Left ventricle myocardium inferior (tissue), 1 donor: ENCODE measurements at regions not wholly inside any gene's neighbourhood (a gene's known extent, or its start where the extent isn't known, plus 50 kb on each side); places are given as distances from the start of the nearest gene placed in this dataset.

ENCODE experiments used
- DNase-seq: peaks from one replicate; pipeline ENCODE4 v3.0.0-alpha.2; 2020
- H3K27ac ChIP-seq: fragments of 200-600 bp; replicated peaks from 2 replicates; pipeline ENCODE4 v1.8.0; 2021
- H3K27me3 ChIP-seq: fragments of 200-600 bp; 2 replicates; pipeline ENCODE4 v1.8.0; 2021; ENCODE audit warnings: low read depth
- H3K36me3 ChIP-seq: fragments of 200-600 bp; 2 replicates; pipeline ENCODE4 v1.8.0; 2021
- H3K4me1 ChIP-seq: fragments of 200-600 bp; 2 replicates; pipeline ENCODE4 v1.8.0; 2021
- H3K4me3 ChIP-seq: fragments of 200-600 bp; 2 replicates; pipeline ENCODE4 v1.8.0; 2021; ENCODE audit warnings: mild to moderate bottlenecking, moderate library complexity
- H3K9me3 ChIP-seq: fragments of 200-600 bp; replicated peaks from 2 replicates; pipeline ENCODE4 v1.8.0; 2021
- CTCF ChIP-seq: fragments of 200-600 bp; IDR thresholded peaks from 2 replicates; pipeline ENCODE4 v1.8.0; 2021; ENCODE audit warnings: antibody characterized with exemption, mild to moderate bottlenecking, borderline replicate concordance
- intact Hi-C: fragments of 100-400 bp; cut with micrococcal nuclease; formaldehyde crosslinking; loops from one replicate; pipeline ENCODE4 v1.11.0; 2022
- donor health status: DM: no; HTN: yes; CAD: no; lungs with severe emphysema.

DNA sequence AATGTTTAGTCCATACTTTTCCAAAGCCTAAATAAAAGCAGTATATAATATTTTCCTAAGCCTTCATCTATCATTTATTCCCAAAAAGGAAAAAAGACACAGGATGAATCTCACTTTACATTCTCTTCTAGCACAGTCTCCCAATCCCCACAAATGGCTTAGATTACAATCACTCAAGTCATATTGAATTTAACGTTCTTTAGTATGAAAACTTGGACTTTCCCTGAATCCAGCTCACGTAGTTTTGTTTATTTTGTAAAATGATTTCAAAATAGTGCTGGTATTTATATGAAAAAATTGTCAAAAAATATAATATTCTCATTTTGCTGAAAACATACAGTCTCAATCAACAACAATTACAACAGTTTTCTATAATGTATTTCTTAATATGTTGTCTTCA is 137.7 kb upstream of the CCDC150 start:
- no peak for TF ChIP-seq CTCF
- no peak for DNase-seq
- H3K4me1 ChIP-seq, result peaks cover 4% of the 10 kb centered on the region
- no peak overlapping the region for H3K4me3 ChIP-seq
- peaks cover 17% of the 10 kb centered on the region for H3K9me3 ChIP-seq
- intact Hi-C loops, result no loop called here
- H3K27ac ChIP-seq, result no peak overlapping the region
- no peaks in the 10 kb centered on the region for H3K27me3 ChIP-seq
- H3K36me3 ChIP-seq, result no peaks in the 10 kb centered on the region

DNA sequence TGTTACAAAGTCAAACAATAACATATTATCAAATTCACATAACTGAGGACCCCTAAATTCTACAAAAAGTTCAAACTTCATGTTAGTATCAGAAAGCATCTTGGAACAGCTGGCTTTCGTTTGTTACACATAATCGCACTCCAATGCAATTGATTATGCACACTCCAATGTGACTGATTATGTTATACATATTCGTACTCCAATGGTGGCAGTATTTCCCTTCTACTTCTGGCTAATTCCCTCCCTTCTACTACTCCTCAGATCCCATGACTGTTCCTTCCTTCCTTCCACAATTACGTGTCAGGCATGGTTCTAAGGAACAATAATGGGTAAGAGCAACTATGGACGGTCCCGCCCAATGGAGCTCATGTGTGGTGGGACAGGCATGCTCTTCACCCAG is 137.1 kb upstream of the CCDC150 start:
- peaks cover 4% of the 10 kb centered on the region for H3K4me1 ChIP-seq
- no peak for TF ChIP-seq CTCF
- H3K36me3 ChIP-seq, result no peaks in the 10 kb centered on the region
- no peaks in the 10 kb centered on the region for H3K27me3 ChIP-seq
- no peak overlapping the region for H3K27ac ChIP-seq
- DNase-seq, result no peak
- H3K4me3 ChIP-seq, result no peak overlapping the region
- intact Hi-C loops, result no loop called here
- H3K9me3 ChIP-seq, result peaks cover 17% of the 10 kb centered on the region

GRCh38 chr2:196503398-196503797 is 136.1 kb upstream of the CCDC150 start:
- no peak for DNase-seq
- Histone ChIP-seq H3K27me3 (no peaks in the 10 kb centered on the region), H3K4me3 (no peak overlapping the region), H3K4me1 (peaks cover 4% of the 10 kb centered on the region), H3K36me3 (no peaks in the 10 kb centered on the region), H3K9me3 (peaks cover 17% of the 10 kb centered on the region), H3K27ac (no peak overlapping the region)
- intact Hi-C loops, result no loop called here
- no peak for TF ChIP-seq CTCF

DNA sequence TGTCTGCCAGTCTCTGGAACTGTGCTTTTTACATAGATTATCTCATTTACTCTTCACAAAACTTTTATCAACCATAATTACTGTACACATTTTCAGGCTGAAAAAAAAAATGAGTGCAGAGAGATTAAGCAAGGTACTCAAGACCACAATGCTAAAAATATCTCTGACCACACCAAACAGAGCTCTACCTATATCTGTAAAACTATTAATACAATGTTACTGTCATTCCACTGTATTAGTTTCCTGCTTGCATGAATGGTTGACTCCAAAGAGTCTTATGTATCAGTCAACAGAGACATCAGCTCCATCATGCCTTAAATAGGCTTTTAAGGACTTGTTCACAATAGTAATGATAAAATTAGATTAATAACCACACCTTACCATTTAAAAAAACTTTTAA is 134.7 kb upstream of the CCDC150 start:
- Histone ChIP-seq H3K4me3 (no peak overlapping the region), H3K27me3 (no peaks in the 10 kb centered on the region), H3K27ac (no peak overlapping the region), H3K36me3 (no peaks in the 10 kb centered on the region), H3K4me1 (peaks cover 4% of the 10 kb centered on the region), H3K9me3 (peaks cover 4% of the 10 kb centered on the region)
- no peak for TF ChIP-seq CTCF
- intact Hi-C loops, result no loop called here
- no peak for DNase-seq

- H3K9me3 ChIP-seq, result no peaks in the 10 kb centered on the region
- H3K36me3 ChIP-seq, result no peaks in the 10 kb centered on the region
- H3K4me1 ChIP-seq, result peaks cover 26% of the 10 kb centered on the region
- H3K4me3 ChIP-seq, result no peak overlapping the region
- no peaks in the 10 kb centered on the region for H3K27me3 ChIP-seq
- intact Hi-C loops, result no loop called here
- no peak for TF ChIP-seq CTCF
- H3K27ac ChIP-seq, result no peak overlapping the region
- DNase-seq, result no peak
These were observed 129.3 kb upstream of the CCDC150 start for GRCh38 chr2:196510246-196510645.
